Activated T-cell treated with anti-CD3 and anti-CD28 coated beads, Interleukin-2, amount 50 U/mL, for 24 hours (primary cell): ENCODE measurements at regions not wholly inside any gene's neighbourhood (a gene's known extent, or its start where the extent isn't known, plus 50 kb on each side); places are given as distances from the start of the nearest gene placed in this dataset.

Experiments
- DNase-seq: peaks from one replicate; pipeline ENCODE4 v3.0.0-alpha.2; 2020
- H3K27ac Mint-ChIP-seq: 2 replicates; pipeline ENCODE4 v1.8.0; 2020; ENCODE audit warnings: mild to moderate bottlenecking, mixed read lengths
- H3K27me3 Mint-ChIP-seq: 2 replicates; pipeline ENCODE4 v1.8.0; 2020; ENCODE audit warnings: mixed read lengths
- H3K36me3 Mint-ChIP-seq: 2 replicates; pipeline ENCODE4 v1.8.0; 2020; ENCODE audit warnings: low read depth, mixed read lengths
- H3K4me1 Mint-ChIP-seq: 2 replicates; pipeline ENCODE4 v1.8.0; 2020; ENCODE audit warnings: low read depth, mixed read lengths
- H3K4me3 Mint-ChIP-seq: 2 replicates; pipeline ENCODE4 v1.8.0; 2020; ENCODE audit warnings: mild to moderate bottlenecking, moderate library complexity, mixed read lengths
- H3K9me3 Mint-ChIP-seq: 2 replicates; pipeline ENCODE4 v1.8.0; 2020; ENCODE audit warnings: mixed read lengths

- Mint-ChIP-seq H3K4me3 (no peak overlapping the region), H3K27me3 (no peaks in the 10 kb centered on the region), H3K9me3 (no peaks in the 10 kb centered on the region), H3K4me1 (no peaks in the 10 kb centered on the region), H3K27ac (no peak overlapping the region), H3K36me3 (peaks cover 38% of the 10 kb centered on the region)
- no peak for DNase-seq
Observed at GRCh38 chr16:27684047-27684446, 134.1 kb downstream of the KATNIP start.

- no peak for DNase-seq
- H3K27ac Mint-ChIP-seq = no peak overlapping the region
- no peaks in the 10 kb centered on the region for H3K9me3 Mint-ChIP-seq
- H3K36me3 Mint-ChIP-seq = peaks cover 28% of the 10 kb centered on the region
- no peak overlapping the region for H3K4me3 Mint-ChIP-seq
- no peaks in the 10 kb centered on the region for H3K27me3 Mint-ChIP-seq
- no peaks in the 10 kb centered on the region for H3K4me1 Mint-ChIP-seq
Observed at GRCh38 chr16:27685807-27686206, 135.9 kb downstream of the KATNIP start.

DNA sequence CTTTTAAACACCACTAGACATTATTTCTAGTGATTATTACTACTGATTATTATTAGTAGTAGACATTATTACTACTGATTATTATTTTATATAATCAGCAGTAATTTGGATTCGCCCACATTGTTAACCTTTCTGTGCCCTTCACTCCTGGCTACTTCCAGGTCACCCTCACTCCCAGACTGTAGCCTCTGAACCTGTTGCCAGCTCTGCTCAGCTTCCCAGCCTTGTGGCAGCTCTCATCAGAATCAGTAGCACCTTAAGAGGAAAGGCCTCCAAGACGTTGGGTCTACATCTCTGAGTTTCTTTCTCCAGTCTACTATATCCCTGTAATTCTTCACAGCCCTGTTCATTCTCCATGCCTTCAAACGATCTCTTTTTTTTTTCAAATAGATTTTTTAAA is 137.0 kb downstream of the KATNIP start:
- no peak overlapping the region for H3K4me3 Mint-ChIP-seq
- no peak overlapping the region for H3K27ac Mint-ChIP-seq
- H3K9me3 Mint-ChIP-seq = no peaks in the 10 kb centered on the region
- H3K27me3 Mint-ChIP-seq = no peaks in the 10 kb centered on the region
- H3K36me3 Mint-ChIP-seq = peaks cover 16% of the 10 kb centered on the region
- DNase-seq = no peak
- H3K4me1 Mint-ChIP-seq = no peaks in the 10 kb centered on the region

GRCh38 chr16:27687605-27688004 is 137.7 kb downstream of the KATNIP start:
- Mint-ChIP-seq H3K27ac (no peak overlapping the region), H3K9me3 (no peaks in the 10 kb centered on the region), H3K4me3 (no peak overlapping the region), H3K27me3 (no peaks in the 10 kb centered on the region), H3K4me1 (no peaks in the 10 kb centered on the region), H3K36me3 (peaks cover 10% of the 10 kb centered on the region)
- DNase-seq = no peak

- no peak overlapping the region for H3K4me3 Mint-ChIP-seq
- DNase-seq = no peak
- H3K4me1 Mint-ChIP-seq = no peaks in the 10 kb centered on the region
- H3K9me3 Mint-ChIP-seq = no peaks in the 10 kb centered on the region
- no peak overlapping the region for H3K27ac Mint-ChIP-seq
- no peaks in the 10 kb centered on the region for H3K36me3 Mint-ChIP-seq
- H3K27me3 Mint-ChIP-seq = no peaks in the 10 kb centered on the region
Observed at GRCh38 chr16:27689711-27690110, 139.8 kb downstream of the KATNIP start.

GRCh38 chr16:27690608-27691007 is 140.7 kb downstream of the KATNIP start:
- no peaks in the 10 kb centered on the region for H3K27me3 Mint-ChIP-seq
- no peaks in the 10 kb centered on the region for H3K36me3 Mint-ChIP-seq
- H3K4me3 Mint-ChIP-seq = no peak overlapping the region
- H3K4me1 Mint-ChIP-seq = no peaks in the 10 kb centered on the region
- DNase-seq = no peak
- no peaks in the 10 kb centered on the region for H3K9me3 Mint-ChIP-seq
- no peak overlapping the region for H3K27ac Mint-ChIP-seq

DNA sequence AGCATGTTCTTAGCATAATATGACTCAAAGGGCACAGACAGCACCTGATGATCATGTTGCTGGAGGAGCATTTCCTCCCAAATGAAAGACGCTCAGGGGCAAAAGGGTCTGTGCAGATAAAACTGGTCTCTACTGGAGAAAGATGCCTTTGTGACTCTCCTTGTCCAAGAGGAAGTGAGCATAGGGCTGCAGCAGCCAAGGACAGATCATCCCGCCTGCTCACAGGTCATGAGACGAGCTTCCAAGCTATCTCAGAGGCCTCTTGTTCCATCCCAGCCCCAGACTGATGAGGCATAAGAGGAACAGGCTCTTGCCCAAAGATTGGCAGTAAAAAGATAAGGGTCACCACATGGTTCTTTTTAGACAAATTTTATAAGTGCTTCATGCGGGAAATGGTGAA is 141.8 kb downstream of the KATNIP start:
- H3K4me3 Mint-ChIP-seq = no peak overlapping the region
- H3K27ac Mint-ChIP-seq = no peak overlapping the region
- H3K36me3 Mint-ChIP-seq = peaks cover 2% of the 10 kb centered on the region
- no peaks in the 10 kb centered on the region for H3K27me3 Mint-ChIP-seq
- H3K4me1 Mint-ChIP-seq = no peaks in the 10 kb centered on the region
- H3K9me3 Mint-ChIP-seq = peaks cover 2% of the 10 kb centered on the region
- no peak for DNase-seq

DNA sequence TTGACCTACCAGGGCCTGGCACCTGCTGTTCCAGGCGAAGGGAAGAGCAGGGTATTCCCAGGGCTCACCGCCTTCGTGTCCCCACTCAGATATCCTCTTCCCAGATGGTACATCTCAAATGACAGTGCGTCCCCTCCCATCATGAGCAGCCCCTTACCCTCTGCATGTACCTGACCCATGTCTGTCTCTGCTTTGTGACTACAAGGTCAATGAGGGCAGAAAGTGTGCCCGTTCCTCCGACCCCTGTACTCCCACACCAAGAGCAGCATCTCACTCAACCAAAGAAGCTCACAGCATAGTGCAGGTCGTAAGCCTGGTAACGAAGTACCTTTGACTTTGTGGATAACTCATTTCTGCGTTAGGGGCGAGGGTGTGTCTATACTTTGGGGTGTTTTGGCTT is 142.6 kb downstream of the KATNIP start:
- Mint-ChIP-seq H3K9me3 (peaks cover 2% of the 10 kb centered on the region), H3K4me3 (no peak overlapping the region), H3K27ac (no peak overlapping the region), H3K4me1 (no peaks in the 10 kb centered on the region), H3K27me3 (no peaks in the 10 kb centered on the region), H3K36me3 (peaks cover 2% of the 10 kb centered on the region)
- DNase-seq = no peak

GRCh38 chr16:27695161-27695560 is 145.2 kb downstream of the KATNIP start:
- Mint-ChIP-seq H3K4me3 (no peak overlapping the region), H3K27ac (no peak overlapping the region), H3K9me3 (peaks cover 2% of the 10 kb centered on the region), H3K36me3 (peaks cover 18% of the 10 kb centered on the region), H3K4me1 (no peaks in the 10 kb centered on the region), H3K27me3 (no peaks in the 10 kb centered on the region)
- DNase-seq = no peak

DNA sequence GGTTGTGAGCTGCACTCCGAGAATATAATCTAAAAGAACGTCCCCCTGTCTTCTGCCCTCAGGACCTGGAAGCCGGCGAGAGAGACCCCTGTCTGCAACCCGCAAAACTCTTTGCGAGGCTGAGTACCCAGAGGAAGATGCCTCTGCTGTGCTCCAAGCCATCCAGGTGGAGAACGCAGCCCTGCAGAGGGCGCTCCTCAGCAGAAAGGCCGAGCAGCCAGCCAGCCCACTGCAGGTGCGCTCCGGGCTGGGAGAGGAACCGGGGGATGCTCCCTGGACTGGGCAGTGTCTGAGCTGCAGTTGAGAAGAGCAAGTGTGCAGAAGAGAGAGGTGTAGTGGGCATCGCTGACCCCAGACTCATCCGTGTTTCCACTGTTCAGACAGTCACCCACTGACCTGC is 148.3 kb downstream of the KATNIP start:
- Mint-ChIP-seq H3K36me3 (peaks cover 18% of the 10 kb centered on the region), H3K4me3 (no peak overlapping the region), H3K9me3 (peaks cover 2% of the 10 kb centered on the region), H3K27me3 (no peaks in the 10 kb centered on the region), H3K27ac (no peak overlapping the region), H3K4me1 (no peaks in the 10 kb centered on the region)
- DNase-seq = no peak

DNA sequence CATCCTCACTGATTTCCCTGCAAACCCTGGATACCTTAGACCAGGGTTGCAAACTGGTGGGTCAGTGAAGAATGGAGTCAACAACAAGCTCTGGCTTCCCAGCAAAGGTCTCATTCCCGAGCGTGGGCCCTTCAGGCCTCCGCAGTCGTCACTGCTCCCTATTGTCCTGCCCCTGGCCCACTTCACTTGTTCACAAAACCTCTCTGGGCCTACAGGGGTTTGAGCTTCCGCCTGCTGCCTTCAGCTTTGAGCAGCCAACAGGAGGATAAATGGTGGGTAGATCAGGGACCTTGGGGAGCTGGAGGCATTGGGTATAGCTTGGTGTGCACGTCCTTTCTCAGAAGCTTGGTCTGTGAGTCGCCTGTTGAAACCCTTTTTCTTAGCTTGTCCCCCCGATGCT is 148.8 kb downstream of the KATNIP start:
- H3K9me3 Mint-ChIP-seq = peaks cover 2% of the 10 kb centered on the region
- H3K27me3 Mint-ChIP-seq = no peaks in the 10 kb centered on the region
- H3K27ac Mint-ChIP-seq = no peak overlapping the region
- no peak overlapping the region for H3K4me3 Mint-ChIP-seq
- peaks cover 19% of the 10 kb centered on the region for H3K36me3 Mint-ChIP-seq
- no peaks in the 10 kb centered on the region for H3K4me1 Mint-ChIP-seq
- no peak for DNase-seq

DNA sequence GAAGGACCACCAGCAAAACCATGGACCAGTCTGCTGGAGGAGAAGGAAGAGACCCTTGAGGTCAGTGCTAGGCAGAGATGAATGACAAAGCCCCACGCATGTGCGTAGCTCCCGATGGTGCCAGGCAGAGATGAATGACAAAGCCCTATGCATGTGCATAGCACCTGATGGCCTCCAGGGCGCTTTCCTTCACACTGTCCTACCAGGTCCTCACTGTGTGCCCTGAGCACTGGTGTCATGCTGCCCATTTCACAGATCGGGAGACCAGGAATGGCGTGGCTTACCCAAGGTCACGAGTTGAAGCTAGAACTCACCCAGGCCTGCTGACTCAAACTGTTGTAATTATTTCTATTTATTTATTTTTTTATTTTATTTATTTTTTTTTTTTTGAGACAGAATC is 149.6 kb downstream of the KATNIP start:
- Mint-ChIP-seq H3K4me1 (no peaks in the 10 kb centered on the region), H3K27me3 (no peaks in the 10 kb centered on the region), H3K9me3 (peaks cover 2% of the 10 kb centered on the region), H3K36me3 (peaks cover 21% of the 10 kb centered on the region), H3K27ac (no peak overlapping the region), H3K4me3 (no peak overlapping the region)
- DNase-seq = no peak

- Mint-ChIP-seq H3K36me3 (peaks cover 21% of the 10 kb centered on the region), H3K27ac (no peak overlapping the region), H3K4me1 (no peaks in the 10 kb centered on the region), H3K9me3 (peaks cover 2% of the 10 kb centered on the region), H3K27me3 (no peaks in the 10 kb centered on the region), H3K4me3 (no peak overlapping the region)
- no peak for DNase-seq
Observed at GRCh38 chr16:27700304-27700995, 150.5 kb downstream of the KATNIP start.

GRCh38 chr16:27701381-27701780 is 151.4 kb downstream of the KATNIP start:
- no peak for DNase-seq
- no peaks in the 10 kb centered on the region for H3K4me1 Mint-ChIP-seq
- peaks cover under 1% of the 10 kb centered on the region for H3K9me3 Mint-ChIP-seq
- H3K27me3 Mint-ChIP-seq = no peaks in the 10 kb centered on the region
- no peak overlapping the region for H3K4me3 Mint-ChIP-seq
- no peak overlapping the region for H3K27ac Mint-ChIP-seq
- H3K36me3 Mint-ChIP-seq = peaks cover 23% of the 10 kb centered on the region

DNA sequence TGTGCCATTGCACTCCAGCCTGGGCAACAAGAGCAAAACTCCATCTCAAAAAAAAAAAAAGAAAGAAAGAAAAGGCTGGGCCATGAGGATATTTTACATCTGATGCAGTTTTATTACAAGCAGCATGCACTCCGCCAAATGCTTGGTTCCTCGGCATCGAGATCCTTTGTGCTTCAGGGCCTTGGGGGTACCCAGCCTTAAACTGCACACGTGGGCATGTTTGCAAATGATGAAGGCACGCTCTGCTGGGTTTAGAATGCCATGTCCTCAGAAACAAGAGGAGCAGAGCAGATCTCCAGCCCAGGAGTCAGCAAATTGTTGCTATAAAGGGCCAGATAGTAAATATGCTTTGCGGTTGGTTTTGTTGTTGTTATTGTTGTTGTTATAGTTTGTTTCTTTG is 153.2 kb downstream of the KATNIP start:
- H3K36me3 Mint-ChIP-seq = peaks cover 20% of the 10 kb centered on the region
- no peak for DNase-seq
- H3K27ac Mint-ChIP-seq = no peak overlapping the region
- H3K9me3 Mint-ChIP-seq = no peaks in the 10 kb centered on the region
- H3K4me3 Mint-ChIP-seq = no peak overlapping the region
- no peaks in the 10 kb centered on the region for H3K4me1 Mint-ChIP-seq
- no peaks in the 10 kb centered on the region for H3K27me3 Mint-ChIP-seq

- H3K36me3 Mint-ChIP-seq = peaks cover 18% of the 10 kb centered on the region
- H3K27me3 Mint-ChIP-seq = no peaks in the 10 kb centered on the region
- DNase-seq = no peak
- H3K4me3 Mint-ChIP-seq = no peak overlapping the region
- H3K27ac Mint-ChIP-seq = no peak overlapping the region
- no peaks in the 10 kb centered on the region for H3K4me1 Mint-ChIP-seq
- H3K9me3 Mint-ChIP-seq = no peaks in the 10 kb centered on the region
Observed at GRCh38 chr16:27703545-27703944, 153.6 kb downstream of the KATNIP start.
